Liver (tissue), 8 donors: ENCODE measurements at regions not wholly inside any gene's neighbourhood (a gene's known extent, or its start where the extent isn't known, plus 50 kb on each side); places are given as distances from the start of the nearest gene placed in this dataset.

Source experiments
- DNase-seq: peaks from one replicate; pipeline ENCODE4 v3.0.0-alpha.2; 2017; ENCODE audit warnings: low spot score
- H3K27ac ChIP-seq, 2 donors: one replicate each; pipeline ENCODE4 v1.7.0; 2013; ENCODE audit warnings: inconsistent platforms in 2 of 2, low read length in 2 of 2, control low read depth in 1 of 2, low read depth in 1 of 2, mild to moderate bottlenecking in 1 of 2
- H3K27me3 ChIP-seq, 4 donors: one replicate each; pipeline versions ENCODE4 v1.6.1 to v1.7.0; 2013; ENCODE audit warnings: low read length in 3 of 4, inconsistent platforms in 1 of 4, mild to moderate bottlenecking in 1 of 4, moderate library complexity in 1 of 4; ENCODE audit not compliant: control insufficient read depth in 4 of 4, insufficient read depth in 4 of 4
- H3K36me3 ChIP-seq, 4 donors: one replicate each; pipeline versions ENCODE4 v1.6.1 to v1.7.0; 2013; ENCODE audit warnings: low read length in 3 of 4, mild to moderate bottlenecking in 3 of 4, low read depth in 1 of 4, moderate library complexity in 1 of 4; ENCODE audit not compliant: control insufficient read depth in 4 of 4, insufficient read depth in 3 of 4
- H3K4me1 ChIP-seq, 4 donors: one replicate each; pipeline versions ENCODE4 v1.6.1 to v1.7.0; 2013; ENCODE audit warnings: low read length in 3 of 4, mild to moderate bottlenecking in 3 of 4, moderate library complexity in 1 of 4; ENCODE audit not compliant: control insufficient read depth in 4 of 4, insufficient read depth in 4 of 4
- H3K4me3 ChIP-seq, 3 donors: one replicate each; pipeline versions ENCODE4 v1.6.1 to v1.7.0; 2013; ENCODE audit warnings: low read length in 3 of 3, control low read depth in 1 of 3, low read depth in 1 of 3, mild to moderate bottlenecking in 1 of 3
- H3K9ac ChIP-seq, 2 donors: one replicate each; pipeline ENCODE4 v1.7.0; 2013; ENCODE audit warnings: low read length in 2 of 2, mild to moderate bottlenecking in 2 of 2, moderate library complexity in 2 of 2, control low read depth in 1 of 2, low read depth in 1 of 2
- H3K9me3 ChIP-seq, 4 donors: one replicate each; pipeline versions ENCODE4 v1.6.1 to v1.7.0; 2013; ENCODE audit warnings: low read length in 3 of 4; ENCODE audit not compliant: control insufficient read depth in 4 of 4
- CTCF ChIP-seq: fragments of 150-350 bp; IDR thresholded peaks from 2 replicates; pipeline ENCODE4 v1.5.1; 2017; ENCODE audit warnings: improper control_type of control experiment, low read depth, low read length; ENCODE audit not compliant: missing input control
- EGR1 ChIP-seq, 2 donors: IDR thresholded peaks; 2 replicates each; pipeline ENCODE4 v1.6.1; 2016 to 2018; ENCODE audit warnings: antibody characterized with exemption in 2 of 2, low read depth in 2 of 2
- FOXA1 ChIP-seq: IDR thresholded peaks from 2 replicates; pipeline ENCODE4 v1.6.1; 2016; ENCODE audit warnings: antibody characterized with exemption
- FOXA2 ChIP-seq: IDR thresholded peaks from 2 replicates; pipeline ENCODE4 v1.6.1; 2016; ENCODE audit warnings: antibody characterized with exemption
- GABPA ChIP-seq, 2 donors: IDR thresholded peaks in 1 of 2; conservative IDR thresholded peaks in 1 of 2; 2 replicates each; pipeline ENCODE4 v1.6.1; 2016; ENCODE audit warnings: antibody characterized with exemption in 2 of 2, mild to moderate bottlenecking in 1 of 2, moderate library complexity in 1 of 2
- HNF4A ChIP-seq, 2 donors: conservative IDR thresholded peaks; 2 replicates each; pipeline ENCODE4 v1.6.1; 2016; ENCODE audit warnings: antibody characterized with exemption in 2 of 2, mild to moderate bottlenecking in 2 of 2
- HNF4G ChIP-seq: IDR thresholded peaks from 2 replicates; pipeline ENCODE4 v1.6.1; 2016; ENCODE audit warnings: antibody characterized with exemption
- JUND ChIP-seq, 2 donors: IDR thresholded peaks; 2 replicates each; pipeline ENCODE4 v1.6.1; 2016; ENCODE audit warnings: antibody characterized with exemption in 2 of 2
- NR2F2 ChIP-seq: IDR thresholded peaks from 2 replicates; pipeline ENCODE4 v1.6.1; 2016; ENCODE audit warnings: antibody characterized with exemption
- RAD21 ChIP-seq, 2 donors: IDR thresholded peaks; 2 replicates each; pipeline ENCODE4 v1.6.1; 2016; ENCODE audit warnings: antibody characterized with exemption in 2 of 2, mild to moderate bottlenecking in 2 of 2
- REST ChIP-seq: IDR thresholded peaks from 2 replicates; pipeline ENCODE4 v1.6.1; 2016; ENCODE audit warnings: antibody characterized with exemption, mild to moderate bottlenecking
- RXRA ChIP-seq, 2 donors: IDR thresholded peaks; 2 replicates each; pipeline ENCODE4 v1.6.1; 2017 to 2018; ENCODE audit warnings: antibody characterized with exemption in 2 of 2, mild to moderate bottlenecking in 1 of 2
- SP1 ChIP-seq: IDR thresholded peaks from 2 replicates; pipeline ENCODE4 v1.6.1; 2018; ENCODE audit warnings: antibody characterized with exemption, mild to moderate bottlenecking
- TAF1 ChIP-seq: conservative IDR thresholded peaks from 2 replicates; pipeline ENCODE4 v1.6.1; 2016; ENCODE audit warnings: antibody characterized with exemption, mild to moderate bottlenecking
- YY1 ChIP-seq: IDR thresholded peaks from 2 replicates; pipeline ENCODE4 v1.6.1; 2016; ENCODE audit warnings: antibody characterized with exemption, mild to moderate bottlenecking
- ZBTB33 ChIP-seq: IDR thresholded peaks from 2 replicates; pipeline ENCODE4 v1.6.1; 2016; ENCODE audit warnings: antibody characterized with exemption
- WGBS: extraction: QIAGEN DNeasy Blood & Tissue Kit; methylation state at CpG from one replicate; pipeline ENCODE4 v1.1.7; 2013; 5-methylcytosine and 5-hydroxymethylcytosine counted together
- TF ChIP-seq, protein P1 (sequence below): IDR thresholded peaks from 2 replicates; pipeline ENCODE4 v1.6.1; 2016; ENCODE audit warnings: antibody characterized with exemption
- TF ChIP-seq, protein P2 (sequence below): IDR thresholded peaks from 2 replicates; pipeline ENCODE4 v1.6.1; 2016; ENCODE audit warnings: antibody characterized with exemption
- donor health status: healthy.
- donor health status: healthy.
- donor health status: healthy.
- donor health status: healthy.
- donor health status: healthy.

DNA sequence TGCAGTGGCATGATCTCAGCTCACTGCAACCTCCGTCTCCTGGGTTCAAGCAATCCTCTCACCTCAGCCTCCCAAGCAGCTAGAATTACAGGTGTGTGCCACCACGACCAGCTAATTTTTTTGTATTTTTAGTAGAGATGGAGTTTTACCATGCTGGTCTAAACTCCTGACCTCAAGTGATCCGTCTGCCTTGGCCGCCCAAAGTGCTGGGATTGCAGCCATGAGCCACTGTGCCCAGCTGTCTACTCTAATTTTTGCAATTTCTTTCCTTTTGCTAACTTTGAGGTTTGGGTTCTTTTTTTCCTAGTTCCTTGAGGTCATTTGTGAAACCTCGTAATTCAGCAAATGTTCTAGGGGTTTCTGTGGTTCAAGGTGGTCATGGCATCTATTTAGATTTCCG, 63.7 kb upstream of the PRLR start:
- TF ChIP-seq REST (no peak), EGR1 (IDR thresholded peaks at IDR 0.05; ENCODE audit: low read depth in 2 of 2) (no peak), GABPA (IDR thresholded peaks at IDR 0.05 in 1 of 2, conservative IDR thresholded peaks at IDR 0.05 in 1 of 2) (no peak), YY1 (no peak), RAD21 (IDR thresholded peaks at IDR 0.05) (no peak), ZBTB33 (no peak), TAF1 (no peak), JUND (IDR thresholded peaks at IDR 0.05) (no peak), HNF4A (conservative IDR thresholded peaks at IDR 0.05) (no peak), FOXA1 (no peak), HNF4G (no peak), FOXA2 (no peak), SP1 (no peak), CTCF (no peak), NR2F2 (no peak), RXRA (IDR thresholded peaks at IDR 0.05) (no peak)
- TF ChIP-seq, protein P1, sequence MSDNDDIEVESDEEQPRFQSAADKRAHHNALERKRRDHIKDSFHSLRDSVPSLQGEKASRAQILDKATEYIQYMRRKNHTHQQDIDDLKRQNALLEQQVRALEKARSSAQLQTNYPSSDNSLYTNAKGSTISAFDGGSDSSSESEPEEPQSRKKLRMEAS: no peak
- TF ChIP-seq, protein P2, sequence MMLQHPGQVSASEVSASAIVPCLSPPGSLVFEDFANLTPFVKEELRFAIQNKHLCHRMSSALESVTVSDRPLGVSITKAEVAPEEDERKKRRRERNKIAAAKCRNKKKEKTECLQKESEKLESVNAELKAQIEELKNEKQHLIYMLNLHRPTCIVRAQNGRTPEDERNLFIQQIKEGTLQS: no peak
- no peaks in the 10 kb centered on the region for H3K27me3 ChIP-seq
- 76% methylated on average over 6 of the region's 6 CpGs for WGBS

More for the DNA sequence above, 63.7 kb upstream of the PRLR start:
- H3K9me3 ChIP-seq: peaks cover 0 to 2% (median 0%) of the 10 kb centered on the region in 4 donors
- no peaks in the 10 kb centered on the region for H3K4me1 ChIP-seq
- H3K27ac ChIP-seq: no peak overlapping the region
- no peaks in the 10 kb centered on the region for H3K36me3 ChIP-seq
- H3K9ac ChIP-seq: no peak overlapping the region
- no peak for DNase-seq
- no peak overlapping the region for H3K4me3 ChIP-seq
